A549 (cell line): ENCODE measurements at regions not wholly inside any gene's neighbourhood (a gene's known extent, or its start where the extent isn't known, plus 50 kb on each side); places are given as distances from the start of the nearest gene placed in this dataset.

Source experiments
- CEBPB ChIP-seq, 2 experiments: fragments of >200 bp in 1 of 2; sonication (Bioruptor Twin) in 1 of 2; formaldehyde crosslinking in 1 of 2; IDR thresholded peaks; 2 replicates each; pipeline ENCODE4 v1.6.1; 2012 to 2016
- CTCF ChIP-seq: fragments of >200 bp; sonication (Bioruptor Twin); formaldehyde crosslinking; IDR thresholded peaks from 3 replicates; pipeline ENCODE4 v1.5.1; 2016
- GATA3 ChIP-seq: IDR thresholded peaks from 2 replicates; pipeline ENCODE4 v1.6.1; 2012; ENCODE audit warnings: borderline replicate concordance
- JUNB ChIP-seq: fragments of >200 bp; sonication (Bioruptor Twin); formaldehyde crosslinking; IDR thresholded peaks from 2 replicates; pipeline ENCODE4 v1.6.1; 2016
- KDM1A ChIP-seq: fragments of 200-600 bp; sonication (generic); IDR thresholded peaks from 2 replicates; pipeline ENCODE4 v1.6.1; 2016; ENCODE audit warnings: low read depth, mild to moderate bottlenecking
- KDM5A ChIP-seq: fragments of 200-600 bp; sonication (generic); IDR thresholded peaks from 2 replicates; pipeline ENCODE4 v1.6.1; 2016; ENCODE audit warnings: antibody characterized with exemption, mild to moderate bottlenecking
- NPAS2 ChIP-seq: fragments of 250-450 bp; sonication (Bioruptor Pico); IDR thresholded peaks from 2 replicates; pipeline ENCODE4 v1.8.0; 2022; ENCODE audit warnings: mild to moderate bottlenecking, moderate library complexity, borderline replicate concordance
- SMC3 ChIP-seq: fragments of >200 bp; sonication (Bioruptor Twin); formaldehyde crosslinking; IDR thresholded peaks from 3 replicates; pipeline ENCODE4 v1.6.1; 2018; ENCODE audit warnings: inconsistent platforms
- ZSCAN20 ChIP-seq: fragments of 250-450 bp; sonication (Bioruptor Pico); IDR thresholded peaks from 2 replicates; pipeline ENCODE4 v1.8.0; 2022; ENCODE audit warnings: mild to moderate bottlenecking, moderate library complexity

GRCh38 chr7:46970476-46970875, 611.4 kb downstream of the TNS3 start:
- TF ChIP-seq CEBPB (IDR thresholded peaks at IDR 0.05) (no peak), KDM1A (no peak), CTCF (no peak), GATA3 (no peak), SMC3 (no peak), ZSCAN20 (CRISPR knock-in tag) (no peak), NPAS2 (no peak), JUNB (no peak), KDM5A (no peak)
